Thoracic aorta (tissue), 2 donors: ENCODE measurements at regions not wholly inside any gene's neighbourhood (a gene's known extent, or its start where the extent isn't known, plus 50 kb on each side); places are given as distances from the start of the nearest gene placed in this dataset.

ENCODE experiments used
- ATAC-seq: fragments of 150-250 bp; one replicate; pipeline ENCODE4 v1.8.0; 2017; ENCODE audit warnings: low read depth; ENCODE audit not compliant: insufficient number of reproducible peaks, low FRiP score
- DNase-seq: peaks from one replicate; pipeline ENCODE4 v3.0.0-alpha.2; 2020; ENCODE audit warnings: low spot score
- H3K27ac ChIP-seq, 2 donors: fragments of 200-600 bp; sonication (generic); 1 replicate in 1 of 2; 2 replicates in 1 of 2; pipeline ENCODE4 v1.5.1; 2016; ENCODE audit warnings: mild to moderate bottlenecking in 2 of 2, moderate library complexity in 2 of 2
- H3K27me3 ChIP-seq: fragments of 200-600 bp; sonication (generic); replicated peaks from 2 replicates; pipeline ENCODE4 v1.6.0; 2016; ENCODE audit warnings: mild to moderate bottlenecking; ENCODE audit not compliant: insufficient read depth
- H3K36me3 ChIP-seq: fragments of 200-600 bp; sonication (generic); one replicate; pipeline ENCODE4 v1.5.1; 2016
- H3K4me1 ChIP-seq, 2 donors: fragments of 200-600 bp; sonication (generic); 1 replicate in 1 of 2; 2 replicates in 1 of 2; pipeline versions ENCODE4 v1.5.1 to v1.6.0; 2016; ENCODE audit warnings: low read depth in 2 of 2, mild to moderate bottlenecking in 1 of 2; ENCODE audit not compliant: control insufficient read depth in 1 of 2
- H3K4me3 ChIP-seq: fragments of 200-600 bp; sonication (generic); 2 replicates; pipeline ENCODE4 v1.5.1; 2016; ENCODE audit warnings: mild to moderate bottlenecking
- H3K9me3 ChIP-seq: fragments of 200-600 bp; sonication (generic); 2 replicates; pipeline ENCODE4 v1.5.1; 2016
- TF ChIP-seq, protein P1 (sequence below): fragments of 200-600 bp; sonication (generic); IDR thresholded peaks from one replicate; pipeline ENCODE4 v1.5.1; 2019; ENCODE audit warnings: antibody characterized with exemption

DNA sequence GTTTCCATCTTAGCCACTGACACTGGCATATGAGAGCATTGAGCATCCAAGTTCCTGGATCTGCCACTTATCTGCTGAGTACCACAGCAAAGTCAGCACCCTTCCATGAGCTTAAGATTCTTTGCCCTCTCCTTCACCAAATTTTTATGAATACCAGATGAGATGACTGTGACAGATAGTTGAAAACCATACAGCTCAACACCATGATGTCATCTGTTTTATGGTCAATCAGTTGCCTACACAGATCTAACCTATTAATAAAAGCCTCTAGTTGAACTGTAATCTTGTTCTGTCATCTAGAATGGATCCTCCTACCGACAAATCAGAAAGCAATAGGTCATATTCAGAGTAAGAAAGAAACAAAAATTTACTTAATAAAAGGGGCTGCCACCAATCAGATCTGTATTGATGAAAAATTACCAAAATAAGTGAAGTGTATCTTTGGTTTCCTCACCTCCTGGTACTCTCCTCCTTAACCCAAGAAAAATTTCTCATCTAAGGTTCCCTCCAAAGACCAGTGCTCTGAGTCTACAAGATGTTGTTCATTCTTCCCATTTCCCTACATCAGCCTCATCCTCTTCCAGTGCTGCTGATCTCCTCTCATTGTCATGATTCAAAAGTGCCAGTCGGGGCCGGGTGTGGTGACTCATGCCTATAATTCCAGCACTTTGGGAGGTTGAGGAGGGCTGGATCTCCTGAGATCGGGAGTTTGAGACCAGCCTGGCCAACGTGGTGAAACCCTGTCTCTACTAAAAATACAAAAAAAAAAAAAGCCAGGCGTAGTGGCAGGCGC, 138.8 kb upstream of the CTTNBP2NL start:
- Histone ChIP-seq H3K36me3 (no peaks in the 10 kb centered on the region), H3K27me3 (no peaks in the 10 kb centered on the region), H3K9me3 (no peaks in the 10 kb centered on the region), H3K4me1 (no peaks in the 10 kb centered on the region), H3K4me3 (no peak overlapping the region), H3K27ac (no peak overlapping the region)
- no peak for DNase-seq
- TF ChIP-seq, protein P1, sequence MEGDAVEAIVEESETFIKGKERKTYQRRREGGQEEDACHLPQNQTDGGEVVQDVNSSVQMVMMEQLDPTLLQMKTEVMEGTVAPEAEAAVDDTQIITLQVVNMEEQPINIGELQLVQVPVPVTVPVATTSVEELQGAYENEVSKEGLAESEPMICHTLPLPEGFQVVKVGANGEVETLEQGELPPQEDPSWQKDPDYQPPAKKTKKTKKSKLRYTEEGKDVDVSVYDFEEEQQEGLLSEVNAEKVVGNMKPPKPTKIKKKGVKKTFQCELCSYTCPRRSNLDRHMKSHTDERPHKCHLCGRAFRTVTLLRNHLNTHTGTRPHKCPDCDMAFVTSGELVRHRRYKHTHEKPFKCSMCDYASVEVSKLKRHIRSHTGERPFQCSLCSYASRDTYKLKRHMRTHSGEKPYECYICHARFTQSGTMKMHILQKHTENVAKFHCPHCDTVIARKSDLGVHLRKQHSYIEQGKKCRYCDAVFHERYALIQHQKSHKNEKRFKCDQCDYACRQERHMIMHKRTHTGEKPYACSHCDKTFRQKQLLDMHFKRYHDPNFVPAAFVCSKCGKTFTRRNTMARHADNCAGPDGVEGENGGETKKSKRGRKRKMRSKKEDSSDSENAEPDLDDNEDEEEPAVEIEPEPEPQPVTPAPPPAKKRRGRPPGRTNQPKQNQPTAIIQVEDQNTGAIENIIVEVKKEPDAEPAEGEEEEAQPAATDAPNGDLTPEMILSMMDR, result no peak
- no peak for ATAC-seq

DNA sequence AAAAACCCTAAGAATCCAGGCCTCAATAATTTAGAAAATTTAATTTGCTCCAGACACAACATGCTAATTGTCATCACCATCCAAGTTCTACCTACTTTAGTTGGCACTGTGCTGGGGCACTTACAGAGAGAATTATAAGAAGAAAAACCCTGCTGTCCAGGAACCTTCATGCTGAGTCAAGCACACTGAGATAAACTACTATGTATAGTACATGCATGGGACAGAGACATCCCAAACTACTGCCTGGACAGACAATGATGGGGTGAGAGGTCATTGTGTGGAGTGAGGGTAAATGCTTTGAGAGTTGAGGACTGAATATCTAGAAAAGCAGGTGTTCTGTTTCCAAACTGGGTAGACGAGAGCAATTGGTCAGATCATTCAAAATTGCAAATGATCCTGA, 135.3 kb upstream of the CTTNBP2NL start:
- Histone ChIP-seq H3K4me3 (no peak overlapping the region), H3K9me3 (no peaks in the 10 kb centered on the region), H3K36me3 (no peaks in the 10 kb centered on the region), H3K27me3 (no peaks in the 10 kb centered on the region), H3K4me1 (peaks cover 0 to 7% of the 10 kb centered on the region in 2 donors), H3K27ac (no peak overlapping the region)
- DNase-seq, result no peak
- no peak for ATAC-seq
- TF ChIP-seq, protein P1, result no peak

DNA sequence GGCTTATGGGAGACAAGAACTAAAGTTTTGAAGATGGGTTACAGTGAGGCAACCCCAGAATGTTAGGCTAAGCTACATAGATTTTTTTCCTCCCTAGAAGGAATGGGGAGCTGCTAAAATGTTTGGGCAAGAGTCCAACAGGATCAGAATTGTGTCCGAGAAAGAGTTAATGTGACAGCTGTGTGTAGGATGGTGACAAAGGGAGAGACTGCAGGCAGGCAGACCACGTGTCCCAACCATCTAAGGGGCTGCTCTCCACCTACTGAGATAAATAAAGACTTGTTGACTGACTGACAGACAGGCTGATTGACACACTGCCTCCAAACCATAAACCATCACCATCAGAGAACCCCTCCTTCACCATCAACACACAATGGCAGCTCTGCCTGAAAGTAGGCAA, 133.7 kb upstream of the CTTNBP2NL start:
- no peak for DNase-seq
- Histone ChIP-seq H3K9me3 (no peaks in the 10 kb centered on the region), H3K27me3 (no peaks in the 10 kb centered on the region), H3K4me3 (no peak overlapping the region), H3K36me3 (no peaks in the 10 kb centered on the region), H3K27ac (no peak overlapping the region), H3K4me1 (peaks cover 0 to 7% of the 10 kb centered on the region in 2 donors)
- ATAC-seq, result no peak
- TF ChIP-seq, protein P1, result no peak

DNA sequence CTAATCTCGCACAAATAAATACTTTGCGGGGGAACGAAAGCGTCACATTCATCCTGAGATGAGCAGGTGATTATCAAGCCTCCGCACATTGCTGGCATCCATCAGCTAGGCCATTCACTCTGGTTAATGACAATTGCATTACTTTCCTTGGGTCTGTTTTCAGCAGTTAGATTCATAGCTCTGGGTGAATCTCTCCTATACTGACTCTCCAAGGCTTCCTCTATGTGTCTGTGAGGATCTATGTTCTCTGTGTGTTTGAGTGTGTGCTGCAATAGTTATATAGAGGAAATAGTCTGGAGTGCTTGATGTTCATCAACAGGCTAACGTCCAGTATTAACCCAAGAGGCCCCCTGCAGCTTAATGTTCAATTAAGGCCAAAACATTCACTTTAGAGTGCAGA, 133.0 kb upstream of the CTTNBP2NL start:
- no peak overlapping the region for H3K4me3 ChIP-seq
- DNase-seq, result no peak
- ATAC-seq, result no peak
- no peaks in the 10 kb centered on the region for H3K27me3 ChIP-seq
- no peak overlapping the region for H3K27ac ChIP-seq
- H3K36me3 ChIP-seq, result no peaks in the 10 kb centered on the region
- peaks cover 0 to 7% of the 10 kb centered on the region in 2 donors for H3K4me1 ChIP-seq
- TF ChIP-seq, protein P1, result no peak
- no peaks in the 10 kb centered on the region for H3K9me3 ChIP-seq

DNA sequence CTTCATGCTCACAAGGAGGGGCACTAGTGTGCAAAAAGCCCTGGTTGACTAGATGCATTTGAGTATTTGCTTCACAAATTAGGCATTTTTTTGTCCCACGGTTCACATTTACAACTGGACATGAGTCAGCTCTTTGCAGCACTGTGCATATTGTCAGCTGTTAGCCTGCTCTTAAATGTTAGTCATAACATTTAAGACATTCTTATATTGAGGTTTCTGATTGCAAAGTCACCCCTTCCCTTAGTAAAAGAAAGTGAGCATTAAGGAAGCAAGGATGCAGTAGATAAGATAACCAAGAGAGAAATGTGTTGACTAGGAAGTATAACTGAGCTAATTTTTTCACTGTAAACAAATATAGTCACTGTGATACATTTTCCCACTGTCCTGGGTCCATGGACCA, 132.6 kb upstream of the CTTNBP2NL start:
- H3K27me3 ChIP-seq, result no peaks in the 10 kb centered on the region
- H3K36me3 ChIP-seq, result no peaks in the 10 kb centered on the region
- no peak for ATAC-seq
- no peak for DNase-seq
- no peak overlapping the region for H3K27ac ChIP-seq
- no peaks in the 10 kb centered on the region for H3K9me3 ChIP-seq
- TF ChIP-seq, protein P1, result no peak
- H3K4me1 ChIP-seq, result peaks cover 0 to 7% of the 10 kb centered on the region in 2 donors
- no peak overlapping the region for H3K4me3 ChIP-seq
